HL-60 (cell line): ENCODE measurements at regions not wholly inside any gene's neighbourhood (a gene's known extent, or its start where the extent isn't known, plus 50 kb on each side); places are given as distances from the start of the nearest gene placed in this dataset.

Experiments
- CTCF ChIP-seq: IDR thresholded peaks from one replicate; pipeline ENCODE4 v1.5.1; 2011; ENCODE audit warnings: low read length, control low read depth, inconsistent platforms; ENCODE audit not compliant: insufficient read depth
- GABPA ChIP-seq: IDR thresholded peaks from 2 replicates; pipeline ENCODE4 v1.6.1; 2012; ENCODE audit warnings: low read depth
- POLR2AphosphoS5 ChIP-seq: IDR thresholded peaks from 2 replicates; pipeline ENCODE4 v1.6.1; 2012; ENCODE audit warnings: low read depth
- REST ChIP-seq: IDR thresholded peaks from 2 replicates; pipeline ENCODE4 v1.6.1; 2012; ENCODE audit warnings: low read depth; ENCODE audit not compliant: insufficient replicate concordance
- SPI1 ChIP-seq: IDR thresholded peaks from 2 replicates; pipeline ENCODE4 v1.6.1; 2012; ENCODE audit warnings: low read depth, mild to moderate bottlenecking, borderline replicate concordance

GRCh38 chr5:33209252-33209651, 231.5 kb upstream of the TARS1 start:
- TF ChIP-seq CTCF, result no peak
- TF ChIP-seq GABPA, result no peak
- TF ChIP-seq SPI1, result no peak
- TF ChIP-seq POLR2AphosphoS5, result no peak
- no peak for TF ChIP-seq REST
